GM18499 (cell line): ENCODE measurements at regions not wholly inside any gene's neighbourhood (a gene's known extent, or its start where the extent isn't known, plus 50 kb on each side); places are given as distances from the start of the nearest gene placed in this dataset.

Source experiments
- ATAC-seq: cut with Tn5 transposase; IDR thresholded peaks from one replicate; pipeline ENCODE4 v1.9.1; 2021; ENCODE audit warnings: moderate number of reproducible peaks; ENCODE audit not compliant: insufficient read depth, unreplicated experiment

GRCh38 chr16:51201604-51202003, 50.5 kb upstream of the SALL1 start:
- no peak for ATAC-seq
